ENCODE measurements at regions not wholly inside any gene's neighbourhood (a gene's known extent, or its start where the extent isn't known, plus 50 kb on each side); places are given as distances from the start of the nearest gene placed in this dataset.

DNA sequence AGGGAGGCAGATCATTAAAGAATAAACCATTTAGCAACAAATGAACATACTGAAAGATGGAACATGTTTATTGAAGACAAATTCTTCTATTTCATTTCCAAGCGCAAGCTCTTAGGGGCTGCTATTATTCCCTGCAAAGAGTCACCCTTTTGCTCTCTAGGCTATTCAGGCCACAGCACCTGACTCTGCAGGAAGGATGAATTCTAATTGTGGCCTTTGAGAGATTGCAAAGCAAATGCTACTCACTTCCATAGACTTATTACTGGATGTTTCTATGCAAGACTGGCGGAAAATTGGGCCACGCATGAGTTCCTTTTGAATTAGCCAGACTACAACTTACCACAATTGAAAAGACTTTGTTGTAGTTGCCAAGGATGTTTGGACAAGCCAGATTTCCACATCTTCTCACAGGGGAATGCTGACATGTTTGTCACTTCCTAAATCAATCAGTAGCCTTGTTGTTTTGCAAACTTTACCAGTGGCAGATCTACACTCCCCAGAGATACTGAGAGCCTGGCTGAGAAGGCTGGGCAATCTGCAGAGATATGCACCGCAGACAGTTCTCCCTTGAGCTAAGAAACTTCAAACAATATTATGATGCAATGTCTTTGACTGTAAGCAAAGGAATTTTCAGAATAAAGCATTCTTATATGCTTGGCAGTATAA is 334.3 kb upstream of the SYT1 start:
- TF ChIP-seq, protein P1, sequence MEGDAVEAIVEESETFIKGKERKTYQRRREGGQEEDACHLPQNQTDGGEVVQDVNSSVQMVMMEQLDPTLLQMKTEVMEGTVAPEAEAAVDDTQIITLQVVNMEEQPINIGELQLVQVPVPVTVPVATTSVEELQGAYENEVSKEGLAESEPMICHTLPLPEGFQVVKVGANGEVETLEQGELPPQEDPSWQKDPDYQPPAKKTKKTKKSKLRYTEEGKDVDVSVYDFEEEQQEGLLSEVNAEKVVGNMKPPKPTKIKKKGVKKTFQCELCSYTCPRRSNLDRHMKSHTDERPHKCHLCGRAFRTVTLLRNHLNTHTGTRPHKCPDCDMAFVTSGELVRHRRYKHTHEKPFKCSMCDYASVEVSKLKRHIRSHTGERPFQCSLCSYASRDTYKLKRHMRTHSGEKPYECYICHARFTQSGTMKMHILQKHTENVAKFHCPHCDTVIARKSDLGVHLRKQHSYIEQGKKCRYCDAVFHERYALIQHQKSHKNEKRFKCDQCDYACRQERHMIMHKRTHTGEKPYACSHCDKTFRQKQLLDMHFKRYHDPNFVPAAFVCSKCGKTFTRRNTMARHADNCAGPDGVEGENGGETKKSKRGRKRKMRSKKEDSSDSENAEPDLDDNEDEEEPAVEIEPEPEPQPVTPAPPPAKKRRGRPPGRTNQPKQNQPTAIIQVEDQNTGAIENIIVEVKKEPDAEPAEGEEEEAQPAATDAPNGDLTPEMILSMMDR (conservative IDR thresholded peaks at IDR 0.05; ENCODE audit: low read length): no peak
- no peak for TF ChIP-seq EZH2phosphoT487 (IDR thresholded peaks at IDR 0.05; ENCODE audit: borderline replicate concordance)

Measured in Loucy (cell line).